ENCODE measurements at regions not wholly inside any gene's neighbourhood (a gene's known extent, or its start where the extent isn't known, plus 50 kb on each side); places are given as distances from the start of the nearest gene placed in this dataset.
"Not testable (repeated sequence)": the region's sequence is repeated elsewhere in the genome, so short reads cannot be mapped to it uniquely, and the experiment has no call there.

DNA sequence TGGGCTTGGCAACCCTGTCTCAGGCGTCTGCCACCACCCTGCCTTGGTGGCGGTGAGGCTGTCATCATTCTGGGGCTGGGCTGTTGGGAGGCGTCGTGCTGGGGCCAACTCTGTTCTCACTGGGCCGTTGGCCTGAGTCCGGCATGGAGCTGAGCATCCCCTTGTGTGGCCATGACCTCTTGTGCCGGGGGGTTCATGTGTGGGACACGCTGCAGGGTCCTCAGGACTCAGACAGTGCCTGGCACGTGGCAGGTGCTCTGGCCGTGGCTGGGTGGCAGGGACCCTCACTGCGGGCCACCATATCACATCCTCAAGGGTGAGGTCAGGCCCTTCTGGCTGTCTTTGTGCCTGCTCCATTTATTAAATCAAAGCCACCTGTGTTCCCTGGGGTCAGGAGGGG lies 197.4 kb downstream of the BANP start:
- DNase-seq, result not testable (repeated sequence)

DNA sequence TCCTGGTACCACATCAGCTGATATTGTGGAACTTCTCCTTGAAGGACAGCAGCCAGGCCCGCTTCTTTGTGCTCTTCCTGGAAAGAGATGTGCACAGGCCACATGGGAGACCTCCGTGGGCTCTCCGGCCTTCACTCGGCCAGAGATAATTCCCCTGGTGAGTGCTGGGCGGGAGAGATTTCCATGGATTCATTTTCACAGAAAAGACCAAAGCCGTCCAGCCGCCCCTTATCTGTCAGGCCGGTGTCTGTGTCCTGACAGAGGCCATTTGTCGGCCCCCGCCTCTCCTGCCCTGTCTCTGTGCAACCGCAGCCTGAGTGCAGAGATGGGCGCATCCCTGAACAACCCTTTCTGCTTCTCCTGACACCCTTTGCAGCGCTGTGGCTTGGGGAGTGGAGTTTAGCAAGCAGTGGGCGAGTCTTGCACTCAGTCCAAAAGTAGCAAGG lies 197.9 kb downstream of the BANP start:
- DNase-seq, result not testable (repeated sequence)

DNA sequence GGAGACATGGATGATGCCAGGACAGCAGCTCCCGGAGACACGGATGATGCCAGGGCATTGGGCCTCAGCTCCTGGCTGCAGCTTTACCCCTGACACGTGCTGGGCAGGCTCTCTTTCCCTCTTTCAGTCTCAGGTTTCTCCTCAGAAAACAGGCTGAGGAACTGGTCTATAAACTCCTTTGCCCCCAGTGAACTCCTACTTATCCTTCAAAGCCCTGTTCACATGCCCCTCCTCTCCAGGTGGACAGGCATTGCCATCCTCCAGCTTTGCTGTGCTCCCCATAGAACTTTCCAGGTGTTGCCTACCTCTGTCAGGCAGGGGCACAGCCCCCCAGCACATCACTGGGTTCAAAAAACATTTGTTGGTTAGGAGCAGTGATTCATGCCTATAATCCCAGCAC lies 198.4 kb downstream of the BANP start:
- not testable (repeated sequence) for DNase-seq

DNA sequence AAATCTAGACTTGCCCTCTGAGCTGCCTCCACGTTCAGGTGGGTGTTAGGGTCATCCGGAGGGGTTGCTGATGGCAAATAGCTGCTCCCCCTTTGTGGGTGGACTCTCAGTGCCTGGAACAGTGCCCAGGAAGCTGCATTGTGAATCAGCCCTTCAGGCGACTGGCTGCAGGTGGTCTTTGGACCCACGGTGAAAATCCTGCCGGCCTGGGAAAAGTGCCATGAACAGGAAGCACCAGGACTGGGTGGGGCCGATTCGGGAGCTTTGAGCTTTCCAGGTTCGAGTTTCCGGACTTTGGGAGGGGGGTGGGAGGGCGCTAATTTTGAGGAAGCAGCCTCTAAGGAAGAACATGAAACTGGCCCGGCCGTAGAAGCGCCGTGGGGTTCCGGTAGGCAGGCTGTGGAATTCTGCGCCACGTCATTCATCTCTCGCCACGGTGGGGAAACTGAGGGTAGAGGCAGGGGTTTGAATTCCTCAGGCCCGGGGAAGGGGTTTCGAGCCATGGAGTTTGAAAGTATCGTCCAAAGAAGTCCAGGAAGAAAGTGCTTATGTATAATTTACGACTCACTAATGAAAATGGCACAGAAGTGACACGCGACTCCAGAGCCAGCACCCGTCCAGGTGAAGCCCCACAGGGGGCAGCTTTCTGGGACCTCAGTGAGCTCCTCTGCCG lies 199.4 kb downstream of the BANP start:
- not testable (repeated sequence) for DNase-seq

DNA sequence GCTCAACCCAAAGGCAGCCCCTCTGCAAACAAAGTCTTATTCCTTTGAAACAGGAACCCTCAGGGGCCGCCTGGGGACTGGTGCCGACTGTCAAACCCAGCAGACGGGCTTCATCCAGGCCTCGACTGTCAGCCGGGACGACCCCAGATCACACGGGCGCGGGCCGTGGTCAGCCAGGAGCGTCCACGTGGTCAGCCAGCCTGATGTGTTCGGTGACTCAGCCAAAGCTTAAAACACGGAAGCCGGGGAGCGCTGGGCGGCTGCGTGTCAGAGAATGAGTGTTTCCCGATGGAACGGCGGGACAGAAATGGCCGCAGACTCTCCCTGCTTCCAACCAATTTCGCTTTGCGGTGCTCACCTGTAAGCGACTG lies 199.9 kb downstream of the BANP start:
- DNase-seq, result not testable (repeated sequence)

DNA sequence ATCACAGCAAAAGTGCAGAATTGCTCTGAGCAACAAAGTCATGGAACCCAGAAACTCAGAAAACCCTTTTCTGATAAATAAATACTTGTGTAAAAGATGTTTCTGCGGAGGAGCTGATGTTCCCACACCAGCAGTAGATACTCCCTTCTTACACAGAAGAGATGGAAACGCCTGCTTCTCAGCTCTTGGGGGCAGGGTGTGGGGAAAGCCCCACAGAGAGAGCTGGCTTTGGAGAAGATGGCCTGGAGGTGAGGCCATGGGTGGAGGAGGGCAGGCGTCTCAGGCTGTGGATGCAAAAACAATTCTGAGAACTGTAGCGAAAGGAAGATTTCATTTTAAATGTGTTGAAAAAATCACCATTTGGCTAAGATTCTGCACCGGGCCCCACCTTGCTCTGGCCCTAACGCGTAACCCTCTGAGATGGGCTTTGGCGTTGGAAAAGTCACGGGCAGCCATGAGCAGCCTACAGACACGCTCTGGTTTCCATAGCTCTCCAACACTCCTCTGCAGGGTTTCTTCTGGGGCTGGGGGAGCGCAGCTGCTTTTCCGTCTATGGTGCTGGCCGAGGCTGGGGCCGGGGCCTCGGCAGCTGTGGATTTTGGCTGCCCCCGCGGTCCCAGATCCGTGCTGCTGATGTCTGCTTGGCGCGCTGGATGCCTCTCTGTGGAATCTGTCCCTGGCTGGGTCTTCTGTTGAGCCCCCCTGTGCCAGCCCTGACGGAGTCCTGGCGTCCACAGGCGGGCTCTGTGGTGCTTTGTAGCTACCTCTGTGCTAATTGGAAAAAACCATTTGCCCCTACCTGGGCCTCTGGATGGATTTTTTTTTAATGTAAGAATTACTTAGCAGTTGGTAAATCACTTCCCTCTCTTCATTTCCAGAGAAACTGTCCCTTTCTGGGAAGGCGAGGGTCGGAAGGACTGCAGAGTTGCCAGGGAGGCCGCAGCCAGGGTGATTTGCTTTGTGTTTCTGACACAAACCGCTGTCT lies 200.9 kb downstream of the BANP start:
- not testable (repeated sequence) for DNase-seq

DNA sequence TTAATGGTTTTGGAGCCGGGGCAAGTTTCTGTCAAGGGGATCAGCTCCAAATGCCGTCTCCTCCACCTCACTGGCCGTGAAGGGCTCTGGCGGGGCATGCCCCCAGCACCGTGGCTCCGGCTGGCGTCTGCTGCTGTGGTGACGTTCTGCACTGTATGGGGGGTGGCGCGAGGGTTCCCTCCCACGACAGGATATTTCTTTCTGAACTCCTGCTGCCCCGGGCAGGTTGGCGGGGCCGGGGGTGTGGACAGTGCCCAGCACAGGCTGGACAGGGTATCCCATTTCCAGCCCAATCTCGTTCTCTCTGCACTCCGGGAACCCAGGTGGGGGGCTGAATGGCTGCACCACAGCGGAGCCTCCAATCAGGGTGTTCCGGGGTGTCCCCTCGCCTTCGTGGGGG lies 201.6 kb downstream of the BANP start:
- not testable (repeated sequence) for DNase-seq

DNA sequence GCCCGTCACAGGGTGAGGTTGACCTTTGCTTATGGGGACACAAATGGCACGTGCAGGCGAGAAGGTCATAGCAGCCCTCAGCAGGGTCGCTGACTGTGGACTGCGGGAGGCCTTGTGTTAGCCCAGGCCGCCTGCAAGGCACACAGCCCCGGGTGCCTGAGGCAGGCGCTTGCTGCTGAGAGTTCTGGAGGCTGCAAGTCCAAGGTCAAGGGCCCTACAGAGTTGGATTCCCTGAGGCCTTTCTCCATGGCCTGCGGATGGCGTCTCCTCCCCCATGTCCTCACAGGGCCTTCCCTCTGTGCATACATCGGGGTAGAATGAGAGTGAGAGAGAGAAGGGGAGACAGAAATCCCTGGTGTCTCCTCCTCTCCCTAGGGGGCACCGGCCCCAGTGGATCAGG lies 202.3 kb downstream of the BANP start:
- DNase-seq, result not testable (repeated sequence)

DNA sequence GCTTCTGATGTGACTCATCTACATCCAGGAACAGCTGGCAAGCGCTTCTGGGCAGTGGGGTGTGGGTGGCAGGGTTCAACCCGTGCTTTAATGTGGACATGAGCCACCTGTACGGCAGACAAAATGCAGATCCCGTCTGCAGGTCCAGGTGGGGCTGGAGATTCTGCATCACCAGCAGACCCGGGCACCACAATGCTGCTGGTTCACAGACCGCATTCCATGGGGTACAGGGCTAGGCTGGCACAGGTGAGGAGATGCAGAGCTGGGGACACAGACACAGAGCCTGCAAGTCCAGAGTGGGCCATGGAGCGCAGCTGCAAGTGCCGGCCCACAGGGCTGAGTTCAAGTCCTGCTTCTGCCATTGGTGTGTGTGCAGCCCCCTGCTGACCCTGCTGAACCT lies 203.7 kb downstream of the BANP start:
- not testable (repeated sequence) for DNase-seq

DNA sequence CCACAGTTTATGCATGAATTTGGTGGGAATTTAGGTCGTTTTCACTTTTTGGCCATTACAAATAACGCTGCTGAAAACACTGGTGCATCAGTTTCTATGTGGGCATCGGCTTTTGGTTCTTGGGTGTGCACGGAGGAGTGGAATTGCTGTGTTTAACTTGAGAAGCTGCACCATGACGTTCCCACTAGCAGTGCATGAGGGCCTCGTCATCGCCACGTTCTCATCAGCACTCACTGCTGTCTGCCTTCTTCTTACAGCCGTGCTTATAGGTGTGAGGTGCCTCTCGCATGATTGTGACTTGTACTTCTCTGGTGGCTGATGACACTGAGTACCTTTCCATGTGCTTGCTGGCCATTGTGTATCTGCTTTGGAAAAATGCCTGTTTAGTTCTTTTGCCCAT lies 204.4 kb downstream of the BANP start:
- not testable (repeated sequence) for DNase-seq

DNA sequence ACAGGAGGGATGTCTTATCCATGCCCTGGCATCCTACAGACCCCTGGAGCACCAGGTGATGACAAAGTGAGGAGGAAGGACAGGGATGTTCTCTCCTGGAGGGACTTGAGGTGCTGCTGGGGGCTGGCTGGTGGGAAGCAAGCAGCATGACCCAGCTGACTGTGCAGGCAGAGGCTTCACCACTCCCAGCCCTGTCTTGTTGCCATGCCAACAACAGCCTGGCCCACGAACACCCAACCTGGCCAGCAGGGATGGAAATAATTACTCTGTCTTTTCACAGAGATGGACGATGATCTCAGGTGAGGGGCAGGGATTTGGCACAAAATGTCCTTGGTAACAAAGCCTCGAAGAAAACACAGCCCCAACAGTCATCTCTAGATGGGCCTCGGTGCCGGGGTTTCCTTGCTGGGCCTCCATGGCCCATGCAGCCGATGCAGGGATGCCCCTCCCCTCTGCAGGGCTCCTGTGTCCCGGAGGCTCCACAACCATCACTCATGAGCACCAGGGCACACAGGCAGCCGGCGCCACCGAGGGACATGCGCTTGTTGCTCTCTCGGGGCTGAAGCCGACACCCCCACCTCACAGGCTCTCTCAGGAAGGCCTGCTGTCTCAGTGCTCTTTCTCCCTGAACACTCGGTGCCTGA lies 205.5 kb downstream of the BANP start:
- DNase-seq, result not testable (repeated sequence)

DNA sequence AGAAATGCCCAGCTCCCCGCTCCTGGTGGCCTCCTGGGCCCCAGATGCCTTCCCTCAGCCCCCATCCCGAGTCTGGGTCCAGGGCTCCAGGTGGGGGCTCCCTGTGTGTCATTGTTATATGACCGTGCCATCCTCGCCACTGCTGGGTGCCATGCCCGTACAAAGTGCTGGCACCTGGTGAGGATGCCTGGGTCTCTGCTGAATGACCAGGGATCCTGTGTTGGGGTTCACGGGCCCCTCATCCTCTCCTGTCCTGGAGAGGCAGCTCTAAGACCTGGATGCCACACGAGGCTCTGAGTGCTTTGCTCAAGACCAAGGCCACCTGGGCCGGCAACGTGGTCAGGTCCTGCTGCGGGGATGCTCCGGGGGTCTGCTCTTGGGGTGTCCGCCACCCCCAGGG lies 206.5 kb downstream of the BANP start:
- not testable (repeated sequence) for DNase-seq

DNA sequence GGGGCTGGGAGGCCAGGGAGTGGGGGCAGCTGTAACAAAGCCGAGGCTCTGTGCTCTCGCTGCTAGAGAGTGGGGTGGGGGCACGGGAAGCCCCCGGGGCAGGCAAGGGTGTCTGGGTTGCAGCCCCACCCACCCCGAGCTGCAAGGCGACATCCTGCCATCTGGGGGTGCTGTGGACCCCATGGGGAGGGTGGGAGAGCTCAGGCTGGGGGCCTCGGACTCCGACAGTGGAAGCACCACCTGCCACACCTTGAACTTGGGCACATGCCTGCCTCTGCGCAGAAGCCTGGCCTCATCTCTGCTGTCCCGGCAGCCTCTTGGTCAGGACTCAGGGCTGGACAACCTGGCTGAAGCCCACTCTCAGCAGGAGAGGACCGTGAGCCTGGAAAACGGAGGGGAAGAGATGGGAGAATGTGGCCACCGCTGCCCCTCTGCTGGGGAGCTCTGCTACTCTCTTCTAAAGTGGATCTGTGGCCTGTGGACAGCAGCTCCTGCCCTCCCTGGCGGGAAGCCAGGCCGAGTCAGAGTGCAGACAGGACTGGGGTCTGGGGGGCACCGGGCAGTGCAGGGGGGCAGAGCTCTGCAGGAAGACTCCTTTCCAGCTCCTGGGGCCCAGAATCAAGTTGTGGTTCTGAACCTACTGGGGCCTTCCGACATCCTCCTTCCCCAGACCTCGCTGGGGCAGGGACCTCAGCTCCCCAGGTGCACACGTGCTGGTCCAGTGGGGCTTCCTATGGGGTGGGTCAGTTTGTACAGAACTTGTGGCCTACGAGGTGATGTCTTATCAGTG lies 207.2 kb downstream of the BANP start:
- DNase-seq, result not testable (repeated sequence)

DNA sequence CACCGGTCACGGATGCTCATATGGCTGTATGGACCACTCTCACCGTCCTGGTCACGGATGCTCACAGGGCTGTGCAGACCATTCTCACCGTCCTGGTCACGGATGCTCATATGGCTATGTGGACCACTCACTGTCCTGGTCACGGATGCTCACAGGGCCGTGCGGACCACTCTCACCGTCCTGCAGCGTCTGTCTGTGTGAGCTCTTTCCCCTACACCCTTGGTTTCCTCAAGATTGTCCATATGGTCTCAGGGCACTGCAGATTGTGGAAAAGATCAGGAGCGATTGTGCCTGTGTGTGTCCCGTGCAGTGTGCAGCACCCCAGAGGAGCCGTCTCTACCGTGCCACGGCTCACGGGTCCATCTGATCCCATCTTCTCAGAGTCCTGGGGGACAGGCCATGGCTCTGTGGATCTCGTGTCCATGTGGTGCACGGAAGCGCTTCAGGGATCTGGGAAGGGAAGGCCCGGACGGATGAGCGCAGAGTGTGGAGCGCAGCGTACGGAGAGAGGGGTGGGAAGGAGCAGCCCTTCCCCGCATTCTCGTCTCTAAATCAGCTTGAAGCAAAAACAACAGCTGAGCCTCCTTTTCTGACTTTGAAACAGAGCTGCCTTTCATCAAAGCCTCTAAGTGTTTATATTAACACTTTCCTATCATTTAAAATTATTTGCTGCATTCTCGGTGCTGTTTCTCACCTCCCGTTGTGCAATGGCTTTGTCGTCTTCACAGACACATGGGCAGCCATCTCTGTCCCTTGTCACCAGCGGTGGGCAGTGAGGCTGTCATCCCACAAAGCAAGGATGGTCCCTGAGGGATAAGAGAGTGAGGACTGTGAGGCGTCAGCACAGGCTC lies 208.0 kb downstream of the BANP start:
- DNase-seq, result not testable (repeated sequence)

DNA sequence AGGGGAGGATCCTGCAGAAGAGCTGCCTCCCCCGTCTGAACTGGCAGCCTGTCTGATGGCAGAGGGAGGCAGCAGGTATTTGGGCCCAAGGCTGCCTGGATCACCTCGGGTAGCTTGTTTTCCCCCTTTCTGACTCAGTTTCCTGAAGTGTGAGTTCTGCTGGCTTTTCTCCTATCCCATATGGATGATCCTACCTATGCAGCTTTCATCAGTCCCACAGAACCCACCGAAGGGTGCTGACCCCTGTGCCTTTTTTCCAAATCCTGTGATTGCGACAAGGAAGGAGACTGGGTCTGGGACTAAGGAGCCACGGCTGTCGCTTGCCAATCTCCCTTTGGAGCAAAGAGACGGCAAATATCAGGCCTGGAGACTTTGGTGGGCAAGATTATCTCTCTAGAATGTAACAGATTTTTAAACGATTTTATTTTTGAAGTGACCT lies 208.7 kb downstream of the BANP start:
- not testable (repeated sequence) for DNase-seq

DNA sequence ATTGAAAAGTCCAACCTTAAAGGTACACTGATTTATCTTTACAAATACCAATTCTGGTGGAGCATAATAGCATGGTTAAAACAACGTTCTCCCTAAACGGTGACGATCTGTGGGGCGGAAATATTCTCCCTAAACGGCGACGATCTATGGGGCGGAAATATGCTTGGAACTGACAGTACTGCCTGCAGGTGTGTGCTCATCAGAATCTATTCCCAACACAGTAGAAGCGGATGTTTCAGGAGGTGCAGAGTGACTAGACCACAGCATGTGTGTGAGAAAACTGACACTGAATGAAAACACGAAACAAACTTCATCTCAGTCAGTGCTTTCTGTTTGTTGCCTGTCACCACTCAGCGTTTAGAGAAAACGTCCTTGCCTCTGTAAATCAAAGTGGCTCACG lies 210.0 kb downstream of the BANP start:
- DNase-seq, result not testable (repeated sequence)

DNA sequence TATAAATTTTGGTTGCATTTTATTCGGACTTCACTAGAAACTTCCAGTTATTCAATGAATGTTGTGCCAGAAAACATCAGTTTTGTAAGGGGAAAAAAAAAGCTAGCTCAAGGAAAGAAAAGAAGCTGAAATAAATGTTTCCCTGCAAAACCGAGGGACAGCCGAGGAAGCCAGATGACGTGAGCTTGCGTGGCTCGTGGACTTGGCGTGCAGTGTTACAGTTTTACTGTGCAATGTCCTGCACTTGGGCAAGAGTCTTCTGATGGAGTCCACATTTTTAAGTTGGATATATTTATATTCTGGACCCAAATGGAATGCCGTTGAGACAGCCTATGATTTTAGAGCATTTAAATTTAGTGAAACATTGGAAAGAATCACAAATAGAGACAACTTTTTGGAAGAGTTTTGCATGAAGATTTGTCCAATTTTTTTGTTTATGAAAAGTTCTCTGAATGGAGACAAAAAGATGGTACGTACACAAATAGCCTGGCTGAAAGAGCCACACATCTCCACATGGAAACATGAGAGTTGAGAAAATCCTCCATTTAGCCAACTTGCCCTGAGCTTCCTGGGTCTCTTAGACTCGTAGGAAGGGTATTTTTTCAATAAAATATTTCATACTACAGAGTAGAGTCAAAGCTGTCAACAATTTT lies 210.5 kb downstream of the BANP start:
- not testable (repeated sequence) for DNase-seq

DNA sequence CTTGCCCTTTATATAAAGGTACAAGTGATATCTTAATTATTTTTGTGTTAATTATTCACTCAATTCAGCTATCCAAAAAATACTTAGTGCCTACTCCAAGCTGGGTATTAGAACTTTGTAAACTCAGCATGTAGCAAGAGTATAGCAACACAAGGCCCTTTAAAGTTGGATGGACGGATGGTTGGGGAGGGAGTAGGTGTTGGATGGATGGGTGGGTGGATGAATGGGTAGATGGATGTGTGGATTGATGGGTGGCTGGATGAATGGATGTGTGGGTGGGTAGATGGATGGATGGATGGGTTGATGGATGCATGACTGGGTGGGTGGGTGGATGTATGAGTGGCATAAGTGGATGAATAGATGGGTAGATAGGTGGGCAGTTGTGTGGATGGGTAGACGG lies 211.5 kb downstream of the BANP start:
- not testable (repeated sequence) for DNase-seq

DNA sequence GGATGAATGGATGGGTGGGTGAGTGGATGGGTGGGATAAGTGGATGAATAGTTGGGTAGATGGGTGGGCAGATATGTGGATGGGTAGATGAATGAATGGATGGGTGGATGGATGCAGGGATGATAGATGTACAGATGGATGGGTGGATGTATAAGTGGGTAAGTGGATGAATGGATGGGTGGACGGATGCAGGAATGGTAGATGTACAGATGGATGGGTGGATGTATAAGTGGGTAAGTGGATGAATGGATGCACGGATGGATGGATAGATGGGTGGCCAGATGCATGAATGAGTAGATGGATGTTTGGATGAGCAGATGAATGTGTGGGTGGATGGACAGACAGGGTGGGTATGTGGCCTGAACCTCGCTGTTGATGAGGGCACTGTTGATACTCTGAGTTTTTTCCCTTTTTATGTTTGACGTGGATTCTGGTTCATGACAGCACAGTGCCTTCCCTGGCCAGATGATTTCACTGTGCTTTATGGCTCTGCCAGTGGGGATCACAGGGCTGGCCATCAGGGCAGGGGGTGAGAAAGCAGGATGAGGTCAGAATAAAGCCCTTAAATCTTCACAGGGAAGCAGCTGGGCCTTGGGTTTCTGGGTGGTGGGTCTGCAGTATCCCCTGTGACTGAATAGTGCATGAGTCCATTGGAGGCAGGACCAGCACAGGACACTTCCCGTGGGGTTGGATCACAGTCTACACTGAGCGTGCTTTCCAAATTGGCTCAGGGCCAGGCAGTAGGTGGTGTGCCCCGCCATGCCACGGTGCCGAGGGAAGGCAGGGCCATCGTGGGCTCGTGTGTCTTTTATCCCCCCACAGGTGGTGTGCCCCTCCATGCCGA lies 213.2 kb downstream of the BANP start:
- DNase-seq, result not testable (repeated sequence)

DNA sequence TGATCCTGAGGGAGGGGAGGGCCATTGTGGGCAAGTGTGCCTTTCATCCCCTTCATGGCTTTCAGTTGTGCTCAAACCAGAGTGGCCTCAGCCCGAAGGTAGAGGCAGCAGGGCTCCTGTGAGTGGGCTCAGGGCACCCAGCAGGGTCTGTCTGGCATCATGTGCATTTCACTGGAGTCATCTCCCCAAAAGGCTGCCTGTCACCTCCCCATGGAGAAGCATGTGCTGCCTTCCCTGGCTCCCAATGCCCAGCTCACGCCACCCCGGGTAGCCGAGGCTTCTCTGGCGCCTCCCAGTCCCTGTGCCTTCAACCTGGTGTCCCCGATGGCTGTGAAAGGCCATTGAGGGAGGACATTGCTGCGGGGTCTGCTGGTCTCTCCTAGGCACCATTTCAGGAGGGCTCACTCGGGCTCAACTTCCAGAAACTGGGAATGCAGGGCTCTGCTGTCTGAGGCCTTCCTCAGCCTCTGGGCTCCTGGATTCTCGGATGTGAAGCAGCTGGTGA lies 213.9 kb downstream of the BANP start:
- DNase-seq, result not testable (repeated sequence)

All from stimulated activated CD4-positive, alpha-beta T cell treated with anti-CD3 and anti-CD28 coated beads, Interleukin-4, amount 100 ng/mL, for 24 hours (primary cell).